Peyer's patch (tissue), 4 donors: ENCODE measurements at regions not wholly inside any gene's neighbourhood (a gene's known extent, or its start where the extent isn't known, plus 50 kb on each side); places are given as distances from the start of the nearest gene placed in this dataset.

Experiments used
- CTCF ChIP-seq, 6 experiments: fragments of 450-650 bp in 4 of 6; fragments of 200-600 bp in 2 of 6; sonication (generic) in 1 of 6; IDR thresholded peaks; one replicate each; pipeline ENCODE4 v1.5.1; 2017 to 2019; ENCODE audit warnings: antibody characterized with exemption in 6 of 6, mild to moderate bottlenecking in 3 of 6, moderate library complexity in 1 of 6
- POLR2A ChIP-seq, 2 donors: fragments of 450-650 bp; IDR thresholded peaks; one replicate each; pipeline ENCODE4 v1.5.1; 2017; ENCODE audit warnings: antibody characterized with exemption in 2 of 2, mild to moderate bottlenecking in 2 of 2, moderate library complexity in 2 of 2

- TF ChIP-seq POLR2A (IDR thresholded peaks at IDR 0.05) (no peak), CTCF (IDR thresholded peaks at IDR 0.05) (no peak)
These were observed 66.1 kb downstream of the CD2 start for GRCh38 chr1:116820369-116820768.
